HEK293T (cell line): ENCODE measurements at regions not wholly inside any gene's neighbourhood (a gene's known extent, or its start where the extent isn't known, plus 50 kb on each side); places are given as distances from the start of the nearest gene placed in this dataset.

Source experiments
- CTCF ChIA-PET: fragments of 350-600 bp; formaldehyde crosslinking; extraction: SDS; loops from one replicate; lab custom pipeline; 2021; ENCODE audit warnings: antibody characterized with exemption, inconsistent platforms; lab: Yijun Ruan, JAX
- POLR2A ChIA-PET: fragments of 350-600 bp; formaldehyde crosslinking; extraction: SDS; loops from one replicate; lab custom pipeline; 2020; ENCODE audit warnings: antibody characterized with exemption, inconsistent platforms; lab: Yijun Ruan, JAX
- DNase-seq: peaks from one replicate; pipeline ENCODE4 v3.0.0; 2012; ENCODE audit warnings: mixed read lengths; ENCODE audit errors: extremely low spot score
- ARNT ChIP-seq: fragments of 450-650 bp; IDR thresholded peaks from 2 replicates; pipeline ENCODE4 v1.6.1; 2017; ENCODE audit warnings: mild to moderate bottlenecking
- BHLHE40 ChIP-seq: fragments of 450-650 bp; IDR thresholded peaks from 2 replicates; pipeline ENCODE4 v1.6.1; 2016; ENCODE audit warnings: mild to moderate bottlenecking, moderate library complexity, borderline replicate concordance
- CTBP1 ChIP-seq: fragments of 450-650 bp; IDR thresholded peaks from 2 replicates; pipeline ENCODE4 v1.6.1; 2016; ENCODE audit warnings: borderline replicate concordance
- ELF4 ChIP-seq: fragments of 450-650 bp; IDR thresholded peaks from 2 replicates; pipeline ENCODE4 v1.6.1; 2017; ENCODE audit warnings: antibody characterized with exemption
- FOXA1 ChIP-seq: fragments of 450-650 bp; IDR thresholded peaks from 2 replicates; pipeline ENCODE4 v1.6.1; 2016; ENCODE audit warnings: mild to moderate bottlenecking
- FOXK2 ChIP-seq: fragments of 450-650 bp; IDR thresholded peaks from 2 replicates; pipeline ENCODE4 v1.6.1; 2016; ENCODE audit warnings: mild to moderate bottlenecking
- FOXM1 ChIP-seq: fragments of 450-650 bp; IDR thresholded peaks from 2 replicates; pipeline ENCODE4 v1.6.1; 2017; ENCODE audit warnings: mild to moderate bottlenecking, borderline replicate concordance
- HDGF ChIP-seq: fragments of 450-650 bp; IDR thresholded peaks from 2 replicates; pipeline ENCODE4 v1.6.1; 2017; ENCODE audit warnings: antibody characterized with exemption, borderline replicate concordance
- L3MBTL2 ChIP-seq: fragments of 450-650 bp; conservative IDR thresholded peaks from 2 replicates; pipeline ENCODE4 v1.6.1; 2016; ENCODE audit warnings: mild to moderate bottlenecking
- LEF1 ChIP-seq: fragments of 450-650 bp; IDR thresholded peaks from 2 replicates; pipeline ENCODE4 v1.6.1; 2017; ENCODE audit warnings: mild to moderate bottlenecking, borderline replicate concordance
- NFRKB ChIP-seq: fragments of 450-650 bp; IDR thresholded peaks from 2 replicates; pipeline ENCODE4 v1.6.1; 2016; ENCODE audit warnings: mild to moderate bottlenecking, moderate library complexity
- SP1 ChIP-seq: fragments of 450-650 bp; IDR thresholded peaks from 2 replicates; pipeline ENCODE4 v1.6.1; 2017
- SUZ12 ChIP-seq: fragments of 450-650 bp; IDR thresholded peaks from 2 replicates; pipeline ENCODE4 v1.6.1; 2016; ENCODE audit warnings: mild to moderate bottlenecking
- TARDBP ChIP-seq: fragments of 450-650 bp; IDR thresholded peaks from 2 replicates; pipeline ENCODE4 v1.6.1; 2016
- ZNF384 ChIP-seq: fragments of 450-650 bp; IDR thresholded peaks from 2 replicates; pipeline ENCODE4 v1.6.1; 2016
- TF ChIP-seq, protein P1 (sequence below): fragments of 450-650 bp; IDR thresholded peaks from 2 replicates; pipeline ENCODE4 v1.6.1; 2016

GRCh38 chr10:3391657-3392056 lies 219.1 kb upstream of the PITRM1 start:
- DNase-seq: no peak
- ChIA-PET CTCF (interaction anchor here (0.8 kb wide), 1 partner anchor 300 kb away, joined by 7 read pairs; no protein-coding TSS in a partner anchor), POLR2A (no interaction called here)
- TF ChIP-seq, protein P1, sequence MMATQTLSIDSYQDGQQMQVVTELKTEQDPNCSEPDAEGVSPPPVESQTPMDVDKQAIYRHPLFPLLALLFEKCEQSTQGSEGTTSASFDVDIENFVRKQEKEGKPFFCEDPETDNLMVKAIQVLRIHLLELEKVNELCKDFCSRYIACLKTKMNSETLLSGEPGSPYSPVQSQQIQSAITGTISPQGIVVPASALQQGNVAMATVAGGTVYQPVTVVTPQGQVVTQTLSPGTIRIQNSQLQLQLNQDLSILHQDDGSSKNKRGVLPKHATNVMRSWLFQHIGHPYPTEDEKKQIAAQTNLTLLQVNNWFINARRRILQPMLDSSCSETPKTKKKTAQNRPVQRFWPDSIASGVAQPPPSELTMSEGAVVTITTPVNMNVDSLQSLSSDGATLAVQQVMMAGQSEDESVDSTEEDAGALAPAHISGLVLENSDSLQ: no peak
- TF ChIP-seq TARDBP (no peak), LEF1 (no peak), ELF4 (no peak), ARNT (no peak), SUZ12 (no peak), HDGF (no peak), ZNF384 (no peak), BHLHE40 (no peak), FOXA1 (no peak), NFRKB (no peak), CTBP1 (no peak), FOXK2 (no peak), SP1 (no peak), FOXM1 (no peak), L3MBTL2 (no peak)

GRCh38 chr10:3389130-3389529 lies 216.5 kb upstream of the PITRM1 start:
- no peak for DNase-seq
- no peak for TF ChIP-seq LEF1
- CTCF ChIA-PET: interaction anchor here (0.6 kb wide), 1 partner anchor 140 kb away, joined by 3 read pairs; no protein-coding TSS in a partner anchor
- POLR2A ChIA-PET: no interaction called here

GRCh38 chr10:3385487-3385886 lies 212.9 kb upstream of the PITRM1 start:
- DNase-seq: no peak
- CTCF ChIA-PET: no interaction called here
- TF ChIP-seq NFRKB (no peak), L3MBTL2 (no peak), LEF1 (no peak), ZNF384 (no peak), ARNT (no peak), TARDBP (no peak), BHLHE40 (no peak)
- TF ChIP-seq, protein P1: no peak
- POLR2A ChIA-PET: no interaction called here

DNA sequence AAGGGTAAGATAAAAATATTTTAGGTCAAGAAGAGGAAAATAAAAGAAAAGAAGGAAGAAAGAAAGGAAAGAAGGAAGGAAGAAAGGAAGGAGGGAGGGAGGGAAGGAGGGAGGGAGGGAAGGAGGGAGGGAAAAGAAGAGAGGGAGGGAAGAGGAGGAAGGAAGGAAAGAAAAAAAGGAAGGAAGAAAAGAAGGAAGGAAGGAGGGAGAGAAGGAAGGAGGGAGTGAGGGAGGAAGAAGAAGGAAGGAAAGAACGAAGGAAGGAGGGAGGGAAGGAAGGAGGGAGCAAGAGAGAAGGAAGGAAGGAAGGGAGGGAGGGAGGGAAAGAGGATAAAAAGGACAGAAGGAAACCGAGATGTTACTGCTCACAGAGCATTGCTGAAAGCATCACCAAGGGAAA lies 209.5 kb upstream of the PITRM1 start:
- ChIA-PET CTCF (no interaction called here), POLR2A (no interaction called here)
- TF ChIP-seq NFRKB (no peak), SUZ12 (no peak), FOXA1 (no peak)
- no peak for DNase-seq

- CTCF ChIA-PET: no interaction called here
- POLR2A ChIA-PET: no interaction called here
- TF ChIP-seq L3MBTL2 (no peak), SP1 (no peak)
- no peak for DNase-seq
These were observed 207.9 kb upstream of the PITRM1 start for GRCh38 chr10:3380406-3381050.

- DNase-seq: no peak
- TF ChIP-seq SUZ12 (no peak), L3MBTL2 (no peak), ELF4 (no peak)
- TF ChIP-seq, protein P1: no peak
- ChIA-PET POLR2A (no interaction called here), CTCF (no interaction called here)
These were observed 204.0 kb upstream of the PITRM1 start for GRCh38 chr10:3376631-3377030.

GRCh38 chr10:3375505-3375904 lies 202.9 kb upstream of the PITRM1 start:
- POLR2A ChIA-PET: no interaction called here
- DNase-seq: no peak
- TF ChIP-seq L3MBTL2 (no peak), NFRKB (no peak), ARNT (no peak), ELF4 (no peak), FOXK2 (no peak), SP1 (no peak), LEF1 (no peak), HDGF (no peak), TARDBP (no peak), BHLHE40 (no peak), ZNF384 (no peak)
- TF ChIP-seq, protein P1: no peak
- CTCF ChIA-PET: no interaction called here
